GM19397 (cell line): ENCODE measurements at regions not wholly inside any gene's neighbourhood (a gene's known extent, or its start where the extent isn't known, plus 50 kb on each side); places are given as distances from the start of the nearest gene placed in this dataset.

ENCODE experiments used
- ATAC-seq: cut with Tn5 transposase; IDR thresholded peaks from one replicate; pipeline ENCODE4 v1.9.1; 2021; ENCODE audit warnings: mild to moderate bottlenecking, moderate library complexity; ENCODE audit not compliant: unreplicated experiment

DNA sequence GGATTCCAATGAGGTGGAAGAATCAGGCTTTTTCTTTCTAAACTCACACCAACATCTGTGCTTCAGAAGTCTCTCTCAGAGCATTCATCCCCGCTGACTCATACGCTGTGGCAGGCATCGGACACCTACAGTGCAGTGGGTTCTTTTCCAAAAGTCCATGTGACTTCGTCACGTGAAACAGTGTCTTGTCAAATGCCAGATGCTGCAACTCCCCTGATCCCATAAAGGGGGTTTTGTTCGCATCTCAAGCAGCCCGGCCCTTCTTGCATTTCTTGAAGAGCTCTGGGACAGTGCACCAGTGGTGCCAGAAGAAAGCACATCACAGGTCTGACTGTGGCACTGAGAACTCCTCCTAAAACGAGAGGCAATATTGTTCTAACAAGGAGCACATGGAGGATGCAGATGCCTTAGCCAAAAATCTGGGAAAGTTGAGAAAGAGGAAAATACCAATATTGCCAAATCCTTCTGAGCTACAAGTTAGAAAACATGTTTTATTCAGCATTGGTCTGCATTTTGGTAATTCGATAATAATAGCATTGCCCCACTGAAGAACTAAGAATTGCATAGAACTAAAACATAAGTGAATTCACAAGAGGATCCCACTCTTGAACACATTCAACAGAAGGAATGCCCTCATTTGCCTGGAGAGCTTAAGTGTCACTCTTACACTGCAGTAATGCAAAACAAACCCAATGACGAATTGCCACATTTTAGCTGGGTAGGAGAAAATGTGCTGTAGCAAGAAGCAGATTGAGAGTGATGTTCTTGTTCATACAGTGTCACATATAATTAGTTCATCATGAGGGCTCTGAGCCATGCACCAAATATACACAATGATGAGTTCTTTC lies 204.4 kb downstream of the CXCL12 start:
- ATAC-seq, result no peak

DNA sequence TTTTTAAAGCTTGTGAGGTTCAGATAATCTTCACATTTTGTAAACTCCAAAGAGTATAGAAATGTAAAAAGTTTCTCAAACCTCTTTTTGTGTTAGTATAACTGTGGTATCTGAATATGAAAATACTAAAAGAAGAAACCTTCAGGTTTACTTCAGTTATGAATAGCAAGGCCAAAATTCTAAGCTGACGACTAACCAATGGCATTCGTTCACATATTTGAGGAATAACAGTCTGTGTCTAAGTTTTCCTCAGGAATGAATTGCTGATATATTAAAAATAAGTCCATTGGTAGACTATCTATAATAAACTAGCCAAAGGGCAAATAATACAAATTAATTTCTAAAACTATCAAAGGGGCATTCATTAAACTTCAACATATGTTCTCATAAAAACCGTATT lies 206.0 kb downstream of the CXCL12 start:
- ATAC-seq, result no peak

GRCh38 chr10:44178281-44178680 lies 206.6 kb downstream of the CXCL12 start:
- ATAC-seq, result no peak

DNA sequence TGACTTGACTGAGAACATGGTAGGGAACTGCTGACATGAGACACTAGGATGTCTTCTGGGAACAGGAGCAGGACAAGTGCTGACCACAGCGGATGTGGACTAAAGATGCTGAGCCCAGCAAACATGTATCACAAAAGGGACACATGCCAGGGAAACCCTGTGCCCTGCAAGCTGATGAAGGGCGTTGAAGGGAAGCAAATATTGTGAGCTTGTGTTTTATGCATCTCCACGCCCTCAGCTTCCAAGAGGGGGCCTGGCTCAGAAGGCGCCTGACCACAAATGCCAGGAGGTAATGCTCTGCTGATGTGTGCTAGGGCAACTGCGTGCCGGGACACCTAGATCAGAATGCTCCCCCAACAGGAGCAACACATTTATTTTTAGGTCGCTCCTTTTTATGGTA lies 207.3 kb downstream of the CXCL12 start:
- ATAC-seq, result no peak

- no peak for ATAC-seq
Observed at GRCh38 chr10:44176311-44176710, 208.6 kb downstream of the CXCL12 start.

- no peak for ATAC-seq
Observed at GRCh38 chr10:44173608-44173894, 211.3 kb downstream of the CXCL12 start.

- ATAC-seq, result no peak
Observed at GRCh38 chr10:44172883-44173607, 211.9 kb downstream of the CXCL12 start.

DNA sequence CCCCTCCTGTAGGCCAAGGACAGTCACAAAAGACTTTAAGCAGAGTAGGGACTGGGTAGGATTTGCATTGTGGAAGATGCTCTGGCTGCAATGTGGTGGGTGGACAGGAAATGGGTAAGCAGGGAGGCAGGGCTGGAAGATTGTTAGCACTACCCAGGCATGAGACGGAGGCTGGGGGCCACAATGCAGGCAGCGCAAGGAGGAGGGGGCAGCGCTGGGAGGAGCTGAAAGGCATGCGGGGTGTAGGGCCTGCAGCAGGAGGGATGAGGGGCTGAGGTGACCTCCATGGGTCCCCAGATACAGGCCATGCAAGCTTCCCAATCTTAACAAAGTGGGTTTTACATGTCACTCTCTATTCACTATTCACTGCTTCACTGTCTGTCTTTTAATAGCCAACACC lies 213.1 kb downstream of the CXCL12 start:
- ATAC-seq, result no peak

- ATAC-seq, result no peak
Observed at GRCh38 chr10:44168478-44168877, 216.4 kb downstream of the CXCL12 start.

- no peak for ATAC-seq
Observed at GRCh38 chr10:44167752-44168151, 217.1 kb downstream of the CXCL12 start.

DNA sequence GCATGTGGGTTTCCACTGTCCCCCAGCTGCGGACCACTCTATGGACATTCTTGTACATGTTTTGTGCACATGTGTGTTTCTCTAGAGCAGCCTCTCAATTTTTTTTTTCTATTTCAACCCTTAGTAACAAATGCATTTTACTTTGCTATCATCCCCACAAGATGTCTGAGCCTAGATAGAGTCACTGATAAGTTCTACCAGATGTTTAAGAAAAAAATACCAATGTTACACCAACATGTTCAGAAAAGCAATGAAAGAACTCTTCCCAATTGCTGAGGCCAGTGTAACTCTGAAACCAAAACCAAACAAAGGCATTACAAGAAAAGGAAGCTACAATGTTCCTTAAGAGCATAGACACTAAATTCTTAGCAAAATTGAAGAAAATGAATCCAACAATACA lies 218.5 kb downstream of the CXCL12 start:
- ATAC-seq, result no peak

GRCh38 chr10:44164251-44164956 lies 220.5 kb downstream of the CXCL12 start:
- no peak for ATAC-seq

DNA sequence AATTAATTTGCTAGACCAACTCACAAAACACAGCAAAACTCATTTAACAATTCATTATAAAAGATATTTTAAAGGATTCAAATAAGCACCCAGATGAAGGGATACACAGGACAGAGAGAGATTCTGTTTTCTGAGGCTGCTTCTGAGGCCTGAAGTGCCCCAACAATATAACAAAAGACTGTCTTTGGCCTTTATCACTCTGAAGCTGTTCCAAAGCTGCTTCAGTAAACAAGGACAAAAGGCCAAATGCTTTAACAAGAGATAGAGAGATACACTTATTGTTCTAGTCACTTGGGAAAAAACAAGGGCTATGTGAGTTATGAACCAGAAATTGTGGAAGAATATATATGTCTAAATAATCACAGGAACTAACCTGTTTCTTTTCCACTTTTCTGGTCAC lies 223.7 kb downstream of the CXCL12 start:
- no peak for ATAC-seq

DNA sequence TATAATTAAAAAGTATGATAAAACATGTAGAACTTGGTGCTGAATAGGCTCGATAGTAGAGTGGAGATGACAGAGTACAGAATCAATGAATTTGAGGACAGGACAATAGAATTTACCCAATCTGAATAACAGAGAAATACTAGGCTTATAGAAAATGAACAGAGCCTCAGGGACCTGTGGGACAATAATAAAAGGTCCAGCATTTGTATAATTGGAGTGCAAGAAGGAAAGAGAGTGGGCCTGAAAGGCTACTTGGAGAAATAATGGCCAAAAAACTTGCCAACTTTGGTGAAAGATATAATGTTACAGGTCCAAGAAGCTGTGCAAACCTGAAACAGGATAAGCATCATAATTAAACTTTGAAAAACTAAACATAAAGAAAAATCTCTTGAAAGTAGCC lies 227.3 kb downstream of the CXCL12 start:
- ATAC-seq, result no peak

GRCh38 chr10:44154956-44155355 lies 229.9 kb downstream of the CXCL12 start:
- ATAC-seq, result no peak

GRCh38 chr10:44153918-44154670 lies 230.8 kb downstream of the CXCL12 start:
- ATAC-seq, result no peak

DNA sequence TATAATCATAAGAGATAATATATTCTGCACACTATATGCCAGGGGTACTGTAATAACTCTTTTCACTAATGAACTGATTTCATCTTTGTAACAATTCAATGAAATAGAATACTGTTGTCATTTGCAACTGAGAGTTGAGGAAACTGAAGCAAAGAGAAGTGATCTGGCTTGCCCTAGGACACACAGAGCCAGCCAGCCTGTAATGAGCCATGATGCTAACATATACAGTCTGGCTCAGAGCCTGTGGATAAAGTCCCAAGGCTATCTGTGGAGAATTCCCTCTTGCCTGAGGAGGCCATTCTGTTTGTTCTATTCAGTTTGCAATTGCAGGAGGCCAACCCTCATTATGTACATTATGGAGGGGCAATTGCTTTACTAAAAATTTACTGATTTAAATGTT lies 241.3 kb downstream of the CXCL12 start:
- no peak for ATAC-seq

GRCh38 chr10:44132361-44133289 lies 252.3 kb downstream of the CXCL12 start:
- ATAC-seq, result no peak

DNA sequence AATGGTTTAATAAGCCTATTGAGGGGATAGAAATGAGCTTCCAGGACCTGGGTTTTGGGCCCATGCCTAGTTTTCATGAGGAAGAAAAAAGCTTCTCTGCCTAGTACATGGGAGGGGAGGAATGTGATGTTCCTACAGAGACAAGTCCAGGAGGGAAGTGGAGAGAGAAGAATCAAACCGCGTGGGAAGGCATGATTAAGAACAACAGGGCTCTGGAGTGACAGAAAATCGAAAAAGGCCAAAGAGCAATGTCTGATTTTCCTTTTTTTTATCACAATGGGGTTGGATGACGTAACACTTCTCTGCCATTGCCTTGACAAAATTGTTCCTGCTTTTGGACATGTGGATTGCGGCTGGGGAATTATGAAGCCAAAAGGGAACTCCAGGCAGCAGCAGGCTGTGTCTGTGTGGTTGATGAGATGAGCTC lies 258.6 kb downstream of the CXCL12 start:
- no peak for ATAC-seq

GRCh38 chr10:44125879-44126278 lies 259.0 kb downstream of the CXCL12 start:
- ATAC-seq, result no peak
